ENCODE measurements at regions not wholly inside any gene's neighbourhood (a gene's known extent, or its start where the extent isn't known, plus 50 kb on each side); places are given as distances from the start of the nearest gene placed in this dataset.

- TF ChIP-seq CTCF (IDR thresholded peaks at IDR 0.05 in 2 of 3, conservative IDR thresholded peaks at IDR 0.05 in 1 of 3; ENCODE audit: borderline replicate concordance in 1 of 3, insufficient read depth in 1 of 3, low read depth in 2 of 3, low read length in 2 of 3) (no peak), EZH2 (IDR thresholded peaks at IDR 0.05) (no peak), MAX (IDR thresholded peaks at IDR 0.05) (no peak), SRF (IDR thresholded peaks at IDR 0.05; ENCODE audit: low read depth) (no peak), ZNF274 (IDR thresholded peaks at IDR 0.05; ENCODE audit: low read depth, low read length) (no peak), POLR2AphosphoS5 (IDR thresholded peaks at IDR 0.05; ENCODE audit: low read depth, low read length) (no peak), POLR2A (IDR thresholded peaks at IDR 0.05; ENCODE audit: borderline replicate concordance, extremely low read depth, insufficient read depth, insufficient read length) (no peak), REST (IDR thresholded peaks at IDR 0.05; ENCODE audit: low read depth) (no peak), CEBPB (IDR thresholded peaks at IDR 0.05; ENCODE audit: low read depth) (no peak), EZH2phosphoT487 (IDR thresholded peaks at IDR 0.05; ENCODE audit: borderline replicate concordance) (no peak), RAD21 (IDR thresholded peaks at IDR 0.05; ENCODE audit: low read depth) (no peak), SP1 (IDR thresholded peaks at IDR 0.05; ENCODE audit: low read depth) (no peak), ELF1 (IDR thresholded peaks at IDR 0.05; ENCODE audit: borderline replicate concordance, low read depth) (no peak)
These were observed 138.4 kb downstream of the HTR1B start for GRCh38 chr6:77324866-77325265.
